ENCODE measurements at regions not wholly inside any gene's neighbourhood (a gene's known extent, or its start where the extent isn't known, plus 50 kb on each side); places are given as distances from the start of the nearest gene placed in this dataset.

GRCh38 chr5:106699198-106699597 lies 971.5 kb downstream of the EFNA5 start:
- no peak overlapping the region for H3K14ac ChIP-seq (replicated peaks; ENCODE audit: low read depth, low read length)
- H3K9me1 ChIP-seq (ENCODE audit: insufficient read depth, low read length): no peaks in the 10 kb centered on the region
- no peak overlapping the region for H2BK5ac ChIP-seq (ENCODE audit: low read depth, low read length, poor library complexity, severe bottlenecking)
- no peak overlapping the region for H2AFZ ChIP-seq (replicated peaks; ENCODE audit: low read length, poor library complexity)
- no peak for ATAC-seq (ENCODE audit: low read depth)
- no peak overlapping the region for H4K91ac ChIP-seq (ENCODE audit: insufficient read depth, low read depth, low read length)
- H3K4me1 ChIP-seq (ENCODE audit: control insufficient read depth, insufficient read depth, low read length): no peaks in the 10 kb centered on the region
- ChIA-PET POLR2A (ENCODE audit: unreplicated experiment) (no interaction called here), CTCF (no interaction called here)
- no peak overlapping the region for H3K4ac ChIP-seq (ENCODE audit: low read depth, low read length)
- H4K8ac ChIP-seq (ENCODE audit: low read depth in 2 of 2, low read length in 2 of 2): no peak overlapping the region
- H2AK9ac ChIP-seq (replicated peaks; ENCODE audit: low read depth, low read length, poor library complexity): no peak overlapping the region
- no peak overlapping the region for H2BK15ac ChIP-seq (ENCODE audit: low read depth, low read length)
- H2BK120ac ChIP-seq (ENCODE audit: low read depth, low read length): no peak overlapping the region
- no TSS peak for BruUV-seq (replicated peaks)
- H2BK20ac ChIP-seq (ENCODE audit: low read depth, low read length): no peak overlapping the region
- no peak overlapping the region for H3K4me2 ChIP-seq (ENCODE audit: low read depth, low read length)
- H3K79me1 ChIP-seq (ENCODE audit: low read depth in 1 of 2, low read length in 2 of 2): no peaks in the 10 kb centered on the region
- no peaks in the 10 kb centered on the region for H4K20me1 ChIP-seq (ENCODE audit: insufficient read depth, low read length)
- no peak overlapping the region for H3K56ac ChIP-seq (ENCODE audit: extremely low read depth, insufficient read depth, low read length)
- H3K4me3 ChIP-seq (ENCODE audit: insufficient read depth, low read depth, low read length): no peak overlapping the region
- no peak overlapping the region for H4K5ac ChIP-seq (ENCODE audit: low read depth, low read length)
- no peak overlapping the region for H3K27ac ChIP-seq (ENCODE audit: insufficient read depth, low read length)
- no peak for DNase-seq
- no peak overlapping the region for H2AK5ac ChIP-seq (ENCODE audit: low read depth, low read length)
- no peak overlapping the region for H3K9ac ChIP-seq (ENCODE audit: low read depth, low read length)
- TF ChIP-seq MAZ (IDR thresholded peaks at IDR 0.05; ENCODE audit: borderline replicate concordance, low read depth, low read length): no peak
- no peak for TF ChIP-seq RFX5 (IDR thresholded peaks at IDR 0.05; ENCODE audit: low read depth, low read length)
- TF ChIP-seq RAD21 (IDR thresholded peaks at IDR 0.05; ENCODE audit: low read length): no peak
- no peak for TF ChIP-seq FOS (IDR thresholded peaks at IDR 0.05; ENCODE audit: low read depth, low read length)
- TF ChIP-seq CTCF (conservative IDR thresholded peaks at IDR 0.05; ENCODE audit: low read depth, low read length): no peak
- TF ChIP-seq SMC3 (IDR thresholded peaks at IDR 0.05; ENCODE audit: low read depth, low read length): no peak
- no peak for TF ChIP-seq RCOR1 (IDR thresholded peaks at IDR 0.05; ENCODE audit: insufficient replicate concordance, low read length)
- TF ChIP-seq MXI1 (IDR thresholded peaks at IDR 0.05; ENCODE audit: borderline replicate concordance, low read depth, low read length): no peak
- no peak for TF ChIP-seq MAFK (IDR thresholded peaks at IDR 0.05; ENCODE audit: low read depth, low read length)
- TF ChIP-seq POLR2A (IDR thresholded peaks at IDR 0.05; ENCODE audit: low read depth, low read length): no peak
- TF ChIP-seq CHD1 (IDR thresholded peaks at IDR 0.05; ENCODE audit: low read depth, low read length): no peak
- no peak for TF ChIP-seq BHLHE40 (IDR thresholded peaks at IDR 0.05; ENCODE audit: low read depth, low read length)
- TF ChIP-seq ELK1 (IDR thresholded peaks at IDR 0.05; ENCODE audit: borderline replicate concordance, low read depth, low read length): no peak
- TF ChIP-seq NFE2L2 (IDR thresholded peaks at IDR 0.05; ENCODE audit: low read depth, low read length): no peak
- no peak for TF ChIP-seq USF2 (IDR thresholded peaks at IDR 0.05; ENCODE audit: low read depth, low read length)
- TF ChIP-seq CEBPB (IDR thresholded peaks at IDR 0.05; ENCODE audit: low read depth, low read length): no peak
- no peak overlapping the region for H3K23ac ChIP-seq (ENCODE audit: low read depth, low read length)
- 69% methylated on average over 3 of the region's 6 CpGs; no CpG with 5 or more reads in 1 of the 2 experiments for WGBS, 2 experiments (ENCODE audit: extremely low coverage in 2 of 2, insufficient read length in 1 of 2)
- in situ Hi-C loops (cut with MboI; ENCODE audit: low sequenced_read_pairs) (no loop called here), dilution Hi-C loops (cut with HindIII; ENCODE audit: low sequenced_read_pairs, unreplicated experiment) (no loop called here), intact Hi-C loops (cut with micrococcal nuclease) (no loop called here)
- H3K18ac ChIP-seq (ENCODE audit: low read depth, low read length): no peak overlapping the region
- H3K9me3 ChIP-seq (ENCODE audit: control insufficient read depth, insufficient read depth, low read length): no peaks in the 10 kb centered on the region
- no peaks in the 10 kb centered on the region for H3K36me3 ChIP-seq (ENCODE audit: control insufficient read depth, insufficient read depth, low read length)
- no peaks in the 10 kb centered on the region for H3K27me3 ChIP-seq (ENCODE audit: control insufficient read depth, insufficient read depth, low read length)

Measured in IMR-90 (cell line).